ENCODE measurements at regions not wholly inside any gene's neighbourhood (a gene's known extent, or its start where the extent isn't known, plus 50 kb on each side); places are given as distances from the start of the nearest gene placed in this dataset.
"Not testable (repeated sequence)": the region's sequence is repeated elsewhere in the genome, so short reads cannot be mapped to it uniquely, and the experiment has no call there.

DNA sequence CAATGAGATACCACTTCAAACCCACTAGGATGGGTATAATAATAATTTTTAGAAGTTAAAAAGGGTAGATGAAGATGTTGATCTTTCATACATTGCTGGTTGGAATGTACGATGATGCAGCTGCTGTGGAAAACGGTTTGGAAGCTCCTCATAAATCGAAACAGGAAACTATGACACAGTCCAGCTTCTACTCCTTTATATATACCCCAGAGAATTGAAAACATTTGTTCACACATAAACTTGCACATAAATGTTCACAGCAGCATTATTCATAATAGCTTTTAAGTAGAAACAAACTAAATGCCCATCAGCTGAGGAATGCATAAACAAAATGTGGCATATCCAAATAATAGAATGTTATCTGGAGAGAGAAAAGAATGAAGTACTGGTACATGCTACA lies 95.0 kb downstream of the STRADB start:
- DNase-seq (ENCODE audit: low read depth), result peak; percentile 21
- no peaks in the 10 kb centered on the region for H3K27me3 ChIP-seq (ENCODE audit: control insufficient read depth, insufficient read depth, low read length)
- CTCF ChIA-PET, result interaction anchor here (1.8 kb wide), 1 partner anchor 9 kb away, joined by 5 read pairs; no protein-coding TSS in a partner anchor
- no peaks in the 10 kb centered on the region for H3K36me3 ChIP-seq (ENCODE audit: control insufficient read depth, insufficient read depth, low read length)
- POLR2A ChIA-PET, result no interaction called here
- TF ChIP-seq, protein P1, sequence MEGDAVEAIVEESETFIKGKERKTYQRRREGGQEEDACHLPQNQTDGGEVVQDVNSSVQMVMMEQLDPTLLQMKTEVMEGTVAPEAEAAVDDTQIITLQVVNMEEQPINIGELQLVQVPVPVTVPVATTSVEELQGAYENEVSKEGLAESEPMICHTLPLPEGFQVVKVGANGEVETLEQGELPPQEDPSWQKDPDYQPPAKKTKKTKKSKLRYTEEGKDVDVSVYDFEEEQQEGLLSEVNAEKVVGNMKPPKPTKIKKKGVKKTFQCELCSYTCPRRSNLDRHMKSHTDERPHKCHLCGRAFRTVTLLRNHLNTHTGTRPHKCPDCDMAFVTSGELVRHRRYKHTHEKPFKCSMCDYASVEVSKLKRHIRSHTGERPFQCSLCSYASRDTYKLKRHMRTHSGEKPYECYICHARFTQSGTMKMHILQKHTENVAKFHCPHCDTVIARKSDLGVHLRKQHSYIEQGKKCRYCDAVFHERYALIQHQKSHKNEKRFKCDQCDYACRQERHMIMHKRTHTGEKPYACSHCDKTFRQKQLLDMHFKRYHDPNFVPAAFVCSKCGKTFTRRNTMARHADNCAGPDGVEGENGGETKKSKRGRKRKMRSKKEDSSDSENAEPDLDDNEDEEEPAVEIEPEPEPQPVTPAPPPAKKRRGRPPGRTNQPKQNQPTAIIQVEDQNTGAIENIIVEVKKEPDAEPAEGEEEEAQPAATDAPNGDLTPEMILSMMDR (IDR thresholded peaks at IDR 0.05; ENCODE audit: insufficient read depth, low read depth, low read length), result no peak
- H3K4me3 ChIP-seq (ENCODE audit: low read depth, low read length), result no peak overlapping the region

DNA sequence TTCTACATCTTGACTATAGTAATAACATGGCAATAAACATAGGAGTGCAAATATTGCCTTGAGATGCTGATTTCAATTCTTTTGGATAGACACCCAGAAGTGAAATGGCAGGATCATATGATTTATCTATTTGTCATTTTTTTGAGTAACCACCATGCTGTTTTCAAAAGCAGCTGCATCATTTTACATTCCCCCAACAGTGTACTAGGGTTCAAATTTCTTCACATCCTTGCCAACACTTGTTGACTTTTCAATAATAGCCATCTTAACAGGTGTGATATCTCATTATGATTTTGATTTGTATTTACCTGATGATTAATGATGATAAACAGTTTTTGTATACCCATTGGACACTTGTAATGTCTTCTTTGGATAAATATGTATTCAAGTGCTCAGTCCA lies 90.8 kb downstream of the STRADB start:
- ChIA-PET CTCF (no interaction called here), POLR2A (no interaction called here)
- Histone ChIP-seq H3K4me3 (ENCODE audit: low read depth, low read length) (no peak overlapping the region), H3K36me3 (ENCODE audit: control insufficient read depth, insufficient read depth, low read length) (no peaks in the 10 kb centered on the region), H3K27me3 (ENCODE audit: control insufficient read depth, insufficient read depth, low read length) (no peaks in the 10 kb centered on the region)
- TF ChIP-seq, protein P1 (IDR thresholded peaks at IDR 0.05; ENCODE audit: insufficient read depth, low read depth, low read length), result no peak
- no peak for DNase-seq (ENCODE audit: low read depth)

DNA sequence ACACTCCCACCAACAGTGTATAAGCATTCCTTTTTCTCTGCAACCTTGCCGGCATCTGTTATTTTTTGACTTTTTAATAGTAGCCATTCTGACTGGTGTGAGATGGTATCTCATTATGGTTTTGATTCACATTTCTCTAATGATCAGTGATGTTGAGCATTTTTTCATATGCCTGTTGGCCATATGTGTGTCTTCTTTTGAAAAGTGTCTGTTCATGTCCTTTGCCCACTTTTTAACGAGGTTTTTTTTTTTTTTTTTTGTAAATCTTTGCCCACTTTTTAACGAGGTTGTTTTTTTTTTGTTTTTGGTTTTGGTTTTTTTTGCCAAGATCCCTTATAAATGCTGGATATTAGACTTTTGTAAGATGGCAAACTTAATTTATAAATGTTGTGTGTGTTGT lies 87.7 kb downstream of the STRADB start:
- DNase-seq (ENCODE audit: low read depth); H3K4me3 ChIP-seq (ENCODE audit: low read depth, low read length); POLR2A ChIA-PET; H3K36me3 ChIP-seq (ENCODE audit: control insufficient read depth, insufficient read depth, low read length); H3K27me3 ChIP-seq (ENCODE audit: control insufficient read depth, insufficient read depth, low read length); CTCF ChIA-PET: not testable (repeated sequence)

DNA sequence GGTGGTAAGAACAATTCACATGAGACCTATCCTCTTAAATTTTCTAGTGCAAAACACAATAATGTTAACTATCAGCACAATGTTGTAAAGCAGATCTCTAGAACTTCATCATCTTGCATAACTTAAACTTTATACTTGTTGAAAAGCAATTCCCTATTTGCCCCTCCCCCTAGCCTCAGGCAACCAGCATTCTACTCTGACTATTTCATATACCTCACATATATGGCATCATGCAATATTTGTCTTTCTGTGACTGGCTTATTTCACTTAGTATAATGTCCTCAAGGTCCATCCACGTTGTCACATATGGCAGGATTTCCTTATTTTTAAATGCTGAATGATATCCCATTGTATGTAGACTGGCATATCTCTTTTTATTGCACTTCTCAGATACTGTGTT lies 86.5 kb downstream of the STRADB start:
- Histone ChIP-seq H3K27me3 (ENCODE audit: control insufficient read depth, insufficient read depth, low read length) (no peaks in the 10 kb centered on the region), H3K4me3 (ENCODE audit: low read depth, low read length) (no peak overlapping the region), H3K36me3 (ENCODE audit: control insufficient read depth, insufficient read depth, low read length) (no peaks in the 10 kb centered on the region)
- ChIA-PET POLR2A (no interaction called here), CTCF (interaction anchor here (0.6 to 1.3 kb wide), 2 partner anchors 9 to 39 kb away, joined by 3 to 5 read pairs; no protein-coding TSS in a partner anchor)
- TF ChIP-seq, protein P1 (IDR thresholded peaks at IDR 0.05; ENCODE audit: insufficient read depth, low read depth, low read length), result no peak
- no peak for DNase-seq (ENCODE audit: low read depth)

DNA sequence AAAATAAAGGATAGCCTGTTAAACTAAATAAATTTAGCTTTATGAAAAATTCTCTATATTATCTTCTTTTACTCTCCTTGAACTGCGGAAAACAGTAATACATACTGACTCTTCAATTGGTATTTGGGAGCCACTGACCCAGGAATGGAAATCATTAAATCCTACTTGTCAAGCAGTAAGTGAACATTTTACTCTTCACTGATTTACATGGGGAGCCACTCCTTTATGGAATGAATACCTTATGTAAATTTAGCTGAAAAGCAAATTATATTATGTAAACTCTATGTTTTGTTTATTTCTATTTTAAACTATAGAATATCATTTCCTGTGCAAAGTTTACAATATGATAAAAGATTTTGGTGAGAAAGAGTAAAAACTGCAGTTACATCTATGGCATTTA lies 85.2 kb downstream of the STRADB start:
- Histone ChIP-seq H3K36me3 (ENCODE audit: control insufficient read depth, insufficient read depth, low read length) (no peaks in the 10 kb centered on the region), H3K27me3 (ENCODE audit: control insufficient read depth, insufficient read depth, low read length) (no peaks in the 10 kb centered on the region), H3K4me3 (ENCODE audit: low read depth, low read length) (no peak overlapping the region)
- ChIA-PET CTCF (interaction anchor here (0.6 to 1.3 kb wide), 2 partner anchors 10 to 308 kb away, joined by 3 to 5 read pairs; no protein-coding TSS in a partner anchor), POLR2A (no interaction called here)
- DNase-seq (ENCODE audit: low read depth), result no peak
- TF ChIP-seq, protein P1 (IDR thresholded peaks at IDR 0.05; ENCODE audit: insufficient read depth, low read depth, low read length), result no peak

DNA sequence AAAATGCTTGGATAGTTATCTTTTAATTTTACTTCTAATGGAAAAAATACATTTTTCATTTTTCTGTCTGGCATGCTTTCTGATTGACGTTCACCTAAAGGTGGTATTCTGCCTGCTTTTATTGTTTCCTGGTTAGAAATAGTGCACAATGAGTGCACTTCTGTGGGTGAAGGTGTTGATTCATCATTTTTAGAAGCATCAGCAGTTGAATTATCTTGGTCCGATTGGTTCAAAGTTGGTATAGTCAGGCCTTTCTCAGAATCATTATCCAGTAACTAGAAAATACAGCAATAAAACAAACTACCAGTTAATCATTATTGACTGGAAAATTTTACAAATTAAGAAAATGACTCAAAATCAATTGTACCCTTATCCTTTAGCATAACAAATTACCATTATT lies 84.5 kb downstream of the STRADB start:
- Histone ChIP-seq H3K4me3 (ENCODE audit: low read depth, low read length) (no peak overlapping the region), H3K36me3 (ENCODE audit: control insufficient read depth, insufficient read depth, low read length) (no peaks in the 10 kb centered on the region), H3K27me3 (ENCODE audit: control insufficient read depth, insufficient read depth, low read length) (no peaks in the 10 kb centered on the region)
- ChIA-PET POLR2A (no interaction called here), CTCF (no interaction called here)
- no peak for DNase-seq (ENCODE audit: low read depth)
- TF ChIP-seq, protein P1 (IDR thresholded peaks at IDR 0.05; ENCODE audit: insufficient read depth, low read depth, low read length), result no peak

All from BJ (cell line).